HepG2 (cell line): ENCODE measurements at regions not wholly inside any gene's neighbourhood (a gene's known extent, or its start where the extent isn't known, plus 50 kb on each side); places are given as distances from the start of the nearest gene placed in this dataset.

ENCODE experiments used
- ATAC-seq: fragments of 200-7000 bp; cut with Tn5 transposase; 3 replicates; pipeline ENCODE4 v1.9.1; 2020; ENCODE audit warnings: mild to moderate bottlenecking, moderate library complexity
- BruUV-seq: library from RNA; stranded (reverse); fragments of 400-500 nt; replicated peaks from 2 replicates; lab custom pipeline; 2021; lab: Mats Ljungman, UMichigan
- CTCF ChIA-PET: fragments of 300-600 bp; formaldehyde crosslinking; extraction: SDS; loops from one replicate; lab custom pipeline; 2021; ENCODE audit warnings: low total read pairs, inconsistent platforms, low intra/inter-chr PET ratio; lab: Yijun Ruan, JAX
- POLR2A ChIA-PET: fragments of 350-600 bp; sonication (Branson Sonifier 250); formaldehyde crosslinking; loops from one replicate; lab custom pipeline; 2020; ENCODE audit warnings: antibody characterized with exemption, inconsistent platforms; lab: Yijun Ruan, JAX
- DNase-seq: peaks from one replicate; pipeline ENCODE4 v3.0.0-alpha.2; 2015; ENCODE audit warnings: low spot score
- FAIRE-seq: peaks from 3 replicates; lab custom pipeline; 2011; peaks lifted over from hg19 to GRCh38; lab: Jason Lieb, UNC
- H2AFZ ChIP-seq: one replicate; pipeline ENCODE4 v1.6.1; 2011; ENCODE audit warnings: low read length, inconsistent platforms
- H3K27ac ChIP-seq: fragments of 300-600 bp; 3 replicates; pipeline ENCODE4 v1.8.0; 2011; ENCODE audit warnings: mixed run types, mild to moderate bottlenecking, mixed read lengths, low read length, inconsistent platforms; ENCODE audit not compliant: insufficient read depth; ENCODE audit errors: extremely low read length
- H3K27me3 ChIP-seq, 2 experiments: fragments of 200-600 bp in 1 of 2; 2 replicates in 1 of 2; 3 replicates in 1 of 2; pipeline versions ENCODE4 v1.6.0 to v1.8.0; 2011; ENCODE audit warnings: low read length in 2 of 2, mild to moderate bottlenecking in 2 of 2, moderate library complexity in 2 of 2, inconsistent platforms in 1 of 2; ENCODE audit not compliant: insufficient read depth in 2 of 2, control insufficient read depth in 1 of 2
- H3K36me3 ChIP-seq, 2 experiments: fragments of 200-600 bp in 1 of 2; replicated peaks in 1 of 2; 2 replicates in 1 of 2; 3 replicates in 1 of 2; pipeline versions ENCODE4 v1.5.1 to v1.8.0; 2011; ENCODE audit warnings: low read length in 2 of 2, inconsistent platforms in 1 of 2; ENCODE audit not compliant: insufficient read depth in 2 of 2, control insufficient read depth in 1 of 2
- H3K4me1 ChIP-seq: 2 replicates; pipeline ENCODE4 v1.5.1; 2012; ENCODE audit warnings: low read length, inconsistent platforms; ENCODE audit not compliant: insufficient read depth
- H3K4me2 ChIP-seq: 2 replicates; pipeline ENCODE4 v1.6.0; 2011; ENCODE audit warnings: low read depth, low read length, inconsistent platforms
- H3K4me3 ChIP-seq, 3 experiments: fragments of 200-600 bp in 1 of 3; sonication (generic), shearing (Covaris generic) in 1 of 3; replicated peaks in 1 of 3; 2 replicates each; pipeline ENCODE4 v1.5.1; 2011 to 2016; ENCODE audit warnings: low read length in 3 of 3, inconsistent platforms in 2 of 3, low read depth in 2 of 3, mild to moderate bottlenecking in 2 of 3, control low read depth in 1 of 3, mixed read lengths in 1 of 3; ENCODE audit not compliant: insufficient read depth in 1 of 3
- H3K79me2 ChIP-seq: one replicate; pipeline ENCODE4 v1.6.1; 2011; ENCODE audit warnings: low read length, inconsistent platforms; ENCODE audit not compliant: insufficient read depth
- H3K9ac ChIP-seq: 2 replicates; pipeline ENCODE4 v1.6.0; 2011; ENCODE audit warnings: mild to moderate bottlenecking, low read depth, low read length, inconsistent platforms; ENCODE audit not compliant: insufficient read depth
- H3K9me3 ChIP-seq: 2 replicates; pipeline ENCODE4 v1.5.1; 2012; ENCODE audit warnings: mild to moderate bottlenecking, low read length
- H4K20me1 ChIP-seq: 2 replicates; pipeline ENCODE4 v1.6.0; 2011; ENCODE audit warnings: inconsistent platforms, mild to moderate bottlenecking, low read length, moderate library complexity; ENCODE audit not compliant: insufficient read depth
- ARID3A ChIP-seq: IDR thresholded peaks from 2 replicates; pipeline ENCODE4 v1.6.1; 2012; ENCODE audit warnings: low read depth, low read length, improper control_type of control experiment
- NFIC ChIP-seq: IDR thresholded peaks from 2 replicates; pipeline ENCODE4 v1.6.1; 2012; ENCODE audit warnings: mild to moderate bottlenecking, low read length, inconsistent platforms
- RFXAP ChIP-seq: sonication (generic); formaldehyde crosslinking; IDR thresholded peaks from 2 replicates; pipeline ENCODE4 v1.4.0; 2020; ENCODE audit warnings: missing genetic modification reagents, borderline replicate concordance
- ZEB1 ChIP-seq: IDR thresholded peaks from 2 replicates; pipeline ENCODE4 v1.6.1; 2012; ENCODE audit warnings: mild to moderate bottlenecking, low read depth, inconsistent platforms; ENCODE audit not compliant: insufficient replicate concordance
- ZNF281 ChIP-seq: sonication (generic); formaldehyde crosslinking; IDR thresholded peaks from 2 replicates; pipeline ENCODE4 v1.4.0; 2020; ENCODE audit warnings: missing genetic modification reagents, borderline replicate concordance
- ZNF503 ChIP-seq: sonication (generic); formaldehyde crosslinking; IDR thresholded peaks from 2 replicates; pipeline ENCODE4 v1.4.0; 2020; ENCODE audit warnings: missing genetic modification reagents
- WGBS: methylation state at CpG from one replicate; pipeline ENCODE4 v1.1.6; 2017; ENCODE audit warnings: low lambda C conversion rate; 5-methylcytosine and 5-hydroxymethylcytosine counted together
- in situ Hi-C: cut with HindIII; loops from 2 replicates; pipeline ENCODE4 v1.10.0; 2017; ENCODE audit warnings: low pct_unique_long_range_greater_than_20kb; ENCODE audit not compliant: extremely low pct_ligation_motif_present
- intact Hi-C: fragments of 100-400 bp; cut with micrococcal nuclease; formaldehyde crosslinking; loops from one replicate; pipeline ENCODE4 v1.10.0; 2022; ENCODE audit not compliant: unreplicated experiment
- TF ChIP-seq, protein P1 (sequence below): sonication (generic); formaldehyde crosslinking; IDR thresholded peaks from 2 replicates; pipeline ENCODE4 v1.5.0; 2020; ENCODE audit warnings: missing genetic modification reagents, mild to moderate bottlenecking, borderline replicate concordance

- intact Hi-C loops (no loop called here), in situ Hi-C loops (no loop called here)
- no peak for DNase-seq
- H3K4me2 ChIP-seq, result no peak overlapping the region
- H2AFZ ChIP-seq, result no peak overlapping the region
- CTCF ChIA-PET, result no interaction called here
- H3K27ac ChIP-seq, result no peak overlapping the region
- no peak for FAIRE-seq
- POLR2A ChIA-PET, result no interaction called here
- BruUV-seq, result no TSS peak
- no peaks in the 10 kb centered on the region for H3K9me3 ChIP-seq
- no peaks in the 10 kb centered on the region for H3K79me2 ChIP-seq
- H3K9ac ChIP-seq, result no peak overlapping the region
- H3K4me1 ChIP-seq, result no peaks in the 10 kb centered on the region
- ATAC-seq, result no peak
- WGBS, result 55% methylated on average over 4 of the region's 4 CpGs
- TF ChIP-seq NFIC, result no peak
- TF ChIP-seq, protein P1, sequence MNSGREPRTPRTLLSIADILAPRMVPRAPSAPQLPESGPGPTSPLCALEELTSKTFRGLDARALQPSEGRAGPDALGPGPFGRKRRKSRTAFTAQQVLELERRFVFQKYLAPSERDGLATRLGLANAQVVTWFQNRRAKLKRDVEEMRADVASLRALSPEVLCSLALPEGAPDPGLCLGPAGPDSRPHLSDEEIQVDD (CRISPR knock-in tag), result no peak
- TF ChIP-seq ZEB1, result no peak
- TF ChIP-seq ZNF281 (CRISPR knock-in tag), result no peak
- no peak for TF ChIP-seq ZNF503 (CRISPR knock-in tag)
- no peak for TF ChIP-seq RFXAP (CRISPR knock-in tag)
- TF ChIP-seq ARID3A, result no peak
- H3K27me3 ChIP-seq, result no peaks in the 10 kb centered on the region
- no peak overlapping the region for H3K4me3 ChIP-seq
- H4K20me1 ChIP-seq, result no peaks in the 10 kb centered on the region
- H3K36me3 ChIP-seq, result no peaks in the 10 kb centered on the region
These were observed 269.0 kb upstream of the PHF14 start for GRCh38 chr7:10704653-10705052.
